ENCODE measurements at regions not wholly inside any gene's neighbourhood (a gene's known extent, or its start where the extent isn't known, plus 50 kb on each side); places are given as distances from the start of the nearest gene placed in this dataset.
"Not testable (repeated sequence)": the region's sequence is repeated elsewhere in the genome, so short reads cannot be mapped to it uniquely, and the experiment has no call there.

DNA sequence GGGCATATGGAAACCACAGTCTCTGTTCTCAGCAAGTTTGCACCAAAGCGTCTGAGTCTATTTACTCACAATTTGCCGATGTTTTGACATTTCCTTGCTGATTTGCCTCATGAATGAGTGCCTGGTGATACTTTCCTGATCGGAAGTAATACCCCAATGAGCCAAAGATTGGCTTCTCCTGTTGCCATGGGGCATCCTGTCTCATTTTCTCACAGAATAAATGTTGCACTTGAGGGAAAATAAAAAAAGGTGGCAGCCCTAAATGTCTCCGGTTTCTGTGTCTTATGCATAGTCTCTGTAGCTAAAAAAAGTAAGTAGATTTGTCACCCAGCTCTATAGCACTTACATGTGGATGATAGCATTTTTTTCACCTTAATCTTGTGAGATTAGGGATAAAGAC is 73.7 kb upstream of the CADPS start:
- TF ChIP-seq POLR2AphosphoS5 (IDR thresholded peaks at IDR 0.05): no peak
- TF ChIP-seq POLR2A (IDR thresholded peaks at IDR 0.05): no peak
- TF ChIP-seq, protein P1, sequence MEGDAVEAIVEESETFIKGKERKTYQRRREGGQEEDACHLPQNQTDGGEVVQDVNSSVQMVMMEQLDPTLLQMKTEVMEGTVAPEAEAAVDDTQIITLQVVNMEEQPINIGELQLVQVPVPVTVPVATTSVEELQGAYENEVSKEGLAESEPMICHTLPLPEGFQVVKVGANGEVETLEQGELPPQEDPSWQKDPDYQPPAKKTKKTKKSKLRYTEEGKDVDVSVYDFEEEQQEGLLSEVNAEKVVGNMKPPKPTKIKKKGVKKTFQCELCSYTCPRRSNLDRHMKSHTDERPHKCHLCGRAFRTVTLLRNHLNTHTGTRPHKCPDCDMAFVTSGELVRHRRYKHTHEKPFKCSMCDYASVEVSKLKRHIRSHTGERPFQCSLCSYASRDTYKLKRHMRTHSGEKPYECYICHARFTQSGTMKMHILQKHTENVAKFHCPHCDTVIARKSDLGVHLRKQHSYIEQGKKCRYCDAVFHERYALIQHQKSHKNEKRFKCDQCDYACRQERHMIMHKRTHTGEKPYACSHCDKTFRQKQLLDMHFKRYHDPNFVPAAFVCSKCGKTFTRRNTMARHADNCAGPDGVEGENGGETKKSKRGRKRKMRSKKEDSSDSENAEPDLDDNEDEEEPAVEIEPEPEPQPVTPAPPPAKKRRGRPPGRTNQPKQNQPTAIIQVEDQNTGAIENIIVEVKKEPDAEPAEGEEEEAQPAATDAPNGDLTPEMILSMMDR (IDR thresholded peaks at IDR 0.05): no peak
- TF ChIP-seq EP300 (IDR thresholded peaks at IDR 0.05): no peak
- Histone ChIP-seq H3K27ac (no peak overlapping the region), H3K27me3 (no peaks in the 10 kb centered on the region), H3K36me3 (no peaks in the 10 kb centered on the region), H3K9me3 (no peaks in the 10 kb centered on the region), H3K4me3 (no peak overlapping the region), H3K4me1 (no peaks in the 10 kb centered on the region)
- intact Hi-C loops (cut with DNase I): no loop called here
- DNase-seq: no peak
- WGBS, 2 donors: 80 to 91% methylated on average over 4 of the region's 4 CpGs

- Histone ChIP-seq H3K4me1 (no peaks in the 10 kb centered on the region), H3K4me3 (no peak overlapping the region), H3K36me3 (no peaks in the 10 kb centered on the region), H3K27ac (no peak overlapping the region), H3K27me3 (no peaks in the 10 kb centered on the region), H3K9me3 (no peaks in the 10 kb centered on the region)
- WGBS, 2 donors: 49 to 67% methylated on average over 4 of the region's 4 CpGs
- intact Hi-C loops (cut with DNase I): no loop called here
- DNase-seq: no peak
- TF ChIP-seq POLR2A (IDR thresholded peaks at IDR 0.05): no peak
- TF ChIP-seq, protein P1 (IDR thresholded peaks at IDR 0.05): no peak
- TF ChIP-seq EP300 (IDR thresholded peaks at IDR 0.05): no peak
- TF ChIP-seq POLR2AphosphoS5 (IDR thresholded peaks at IDR 0.05): no peak
Measured at GRCh38 chr3:62950210-62950609, 75.0 kb upstream of the CADPS start.

GRCh38 chr3:62951037-62951613 is 75.9 kb upstream of the CADPS start:
- no peaks in the 10 kb centered on the region for H3K9me3 ChIP-seq
- TF ChIP-seq EP300 (IDR thresholded peaks at IDR 0.05) (no peak), POLR2AphosphoS5 (IDR thresholded peaks at IDR 0.05) (no peak), POLR2A (IDR thresholded peaks at IDR 0.05) (no peak)
- TF ChIP-seq, protein P1 (IDR thresholded peaks at IDR 0.05): no peak
- WGBS, 2 donors: 75 to 91% methylated on average over 4 of the region's 4 CpGs
- H3K4me1 ChIP-seq: no peaks in the 10 kb centered on the region
- intact Hi-C loops (cut with DNase I): no loop called here
- no peak for DNase-seq
- no peak overlapping the region for H3K27ac ChIP-seq
- H3K27me3 ChIP-seq: no peaks in the 10 kb centered on the region
- no peak overlapping the region for H3K4me3 ChIP-seq
- H3K36me3 ChIP-seq: no peaks in the 10 kb centered on the region

GRCh38 chr3:62951880-62952279 is 76.7 kb upstream of the CADPS start:
- H3K27ac ChIP-seq; H3K27me3 ChIP-seq; H3K4me3 ChIP-seq; H3K9me3 ChIP-seq; intact Hi-C loops (cut with DNase I); DNase-seq; H3K36me3 ChIP-seq; H3K4me1 ChIP-seq: not testable (repeated sequence)

DNA sequence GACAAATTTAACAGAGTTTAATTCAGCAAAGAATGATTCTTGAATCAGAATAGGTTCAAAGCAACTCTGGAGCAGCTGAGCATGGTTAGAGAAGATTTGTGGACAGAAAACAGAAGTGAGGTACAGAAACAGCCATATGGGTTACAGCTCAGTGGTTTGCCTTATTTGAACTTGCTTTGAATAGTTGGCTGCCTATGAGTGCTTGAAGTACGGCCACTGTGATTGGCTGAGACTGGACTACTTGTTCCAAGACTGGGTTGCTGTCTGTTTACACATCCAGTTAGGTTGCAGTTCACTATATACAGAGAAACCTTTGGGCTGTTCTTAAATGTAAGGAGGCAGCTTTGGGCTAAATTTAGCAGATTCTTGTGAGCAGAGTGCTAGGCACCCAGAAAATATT is 79.4 kb upstream of the CADPS start:
- Histone ChIP-seq H3K27ac (no peak overlapping the region), H3K4me1 (no peaks in the 10 kb centered on the region), H3K9me3 (no peaks in the 10 kb centered on the region), H3K4me3 (no peak overlapping the region), H3K36me3 (no peaks in the 10 kb centered on the region), H3K27me3 (no peaks in the 10 kb centered on the region)
- no peak for DNase-seq
- WGBS, 2 donors: 79% methylated on average over 1 of the region's 1 CpG
- no peak for TF ChIP-seq POLR2A (IDR thresholded peaks at IDR 0.05)
- TF ChIP-seq POLR2AphosphoS5 (IDR thresholded peaks at IDR 0.05): no peak
- TF ChIP-seq, protein P1 (IDR thresholded peaks at IDR 0.05): no peak
- TF ChIP-seq EP300 (IDR thresholded peaks at IDR 0.05): no peak
- intact Hi-C loops (cut with DNase I): no loop called here

All from sigmoid colon (tissue), 6 donors.